Kidney tubule cell (primary cell): ENCODE measurements at regions not wholly inside any gene's neighbourhood (a gene's known extent, or its start where the extent isn't known, plus 50 kb on each side); places are given as distances from the start of the nearest gene placed in this dataset.
"Not testable (repeated sequence)": the region's sequence is repeated elsewhere in the genome, so short reads cannot be mapped to it uniquely, and the experiment has no call there.

Experiments
- DNase-seq: peaks from one replicate; pipeline ENCODE4 v3.0.0-alpha.2; 2018; ENCODE audit warnings: low spot score

GRCh38 chr16:62386411-62386810, 350.2 kb upstream of the CDH8 start:
- DNase-seq: no peak

DNA sequence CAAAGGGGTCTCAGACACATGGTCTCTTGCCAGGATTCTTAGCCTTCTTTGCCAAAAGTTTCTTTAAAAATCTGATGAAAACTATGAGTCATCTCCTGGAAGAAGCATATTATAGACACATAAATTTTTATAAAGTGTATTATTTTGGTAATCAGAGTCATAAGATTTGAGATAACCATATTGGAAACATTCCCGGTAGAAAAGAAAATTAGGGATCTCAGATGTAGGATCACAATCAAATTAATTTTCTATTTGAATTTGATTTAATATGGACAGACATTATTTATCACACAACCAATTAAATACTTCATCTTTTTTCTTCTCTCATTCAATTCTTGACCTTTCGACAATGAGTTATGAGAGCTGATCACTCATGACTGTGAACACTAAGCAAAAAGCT, 347.7 kb upstream of the CDH8 start:
- no peak for DNase-seq

GRCh38 chr16:62370445-62370844, 334.2 kb upstream of the CDH8 start:
- DNase-seq: no peak

- DNase-seq: no peak
These were observed 327.3 kb upstream of the CDH8 start for GRCh38 chr16:62363501-62363900.

- no peak for DNase-seq
These were observed 317.1 kb upstream of the CDH8 start for GRCh38 chr16:62353355-62353754.

DNA sequence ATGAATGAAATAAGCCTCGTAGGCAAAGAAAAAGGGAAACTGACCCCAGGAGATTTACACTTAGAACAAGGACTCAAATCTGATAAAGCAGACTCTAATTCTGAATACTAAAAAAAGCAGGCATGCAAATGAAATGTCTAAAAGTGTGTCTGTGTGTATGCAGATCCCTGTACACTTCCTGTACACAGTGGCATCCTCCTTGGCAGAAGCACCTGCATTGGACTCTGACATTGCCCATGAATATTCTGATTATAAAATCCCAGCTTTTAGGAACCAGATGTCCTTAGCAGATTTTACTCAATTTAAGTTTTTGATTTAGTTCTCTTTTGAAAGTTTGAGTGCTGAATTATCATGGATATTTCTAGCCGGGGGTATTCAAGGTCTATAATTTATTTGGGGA, 306.0 kb upstream of the CDH8 start:
- no peak for DNase-seq

DNA sequence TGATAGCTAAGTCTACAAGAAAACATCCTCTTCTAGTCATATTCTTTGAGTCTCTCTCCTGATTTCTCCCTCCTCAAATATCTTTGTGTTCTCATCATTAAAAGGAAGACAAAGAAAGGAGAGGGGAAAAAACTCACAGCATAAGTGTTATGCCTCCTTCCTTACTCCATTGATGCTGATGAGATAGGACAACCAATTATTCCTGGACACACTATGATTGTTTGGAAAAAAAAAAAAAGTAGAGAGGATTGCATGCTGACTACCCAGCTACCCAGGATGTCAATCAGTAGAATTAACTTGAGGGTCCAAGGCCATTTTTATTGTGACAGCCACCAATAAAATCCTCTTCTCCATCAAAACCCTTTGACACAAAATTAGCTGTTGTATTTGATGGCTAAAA, 299.1 kb upstream of the CDH8 start:
- no peak for DNase-seq

GRCh38 chr16:62321606-62322005, 285.4 kb upstream of the CDH8 start:
- DNase-seq: no peak

GRCh38 chr16:62298600-62298999, 262.4 kb upstream of the CDH8 start:
- no peak for DNase-seq

- no peak for DNase-seq
These were observed 258.2 kb upstream of the CDH8 start for GRCh38 chr16:62294213-62294972.

DNA sequence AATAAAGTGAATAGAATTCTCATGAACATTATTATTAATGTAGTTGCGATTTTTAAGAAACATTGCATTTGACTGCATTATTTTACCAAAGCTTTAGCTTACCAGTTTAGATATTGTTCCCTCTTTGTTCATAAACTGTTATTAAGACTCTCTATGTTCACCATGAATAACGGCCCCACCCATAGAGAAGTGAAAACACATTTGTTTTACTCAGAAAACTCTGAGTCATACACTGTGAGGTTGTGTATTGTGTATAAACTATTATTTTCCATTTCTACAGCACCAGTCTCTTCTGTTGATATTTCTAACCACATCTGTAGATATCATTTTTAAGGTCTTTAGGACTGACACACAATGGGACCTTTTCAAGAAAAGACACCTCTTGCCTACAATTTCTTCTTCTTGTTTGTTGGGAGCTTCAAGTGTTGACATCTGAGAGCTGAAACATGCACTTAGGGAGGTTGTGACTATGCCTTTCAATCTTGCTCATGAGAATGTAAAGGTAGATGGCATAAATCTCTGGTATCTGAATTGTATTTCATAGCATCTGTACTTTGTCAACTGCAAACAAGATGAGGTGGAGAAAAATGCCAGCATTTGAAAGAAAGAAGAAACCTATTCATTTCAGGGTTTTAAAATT, 252.9 kb upstream of the CDH8 start:
- no peak for DNase-seq

DNA sequence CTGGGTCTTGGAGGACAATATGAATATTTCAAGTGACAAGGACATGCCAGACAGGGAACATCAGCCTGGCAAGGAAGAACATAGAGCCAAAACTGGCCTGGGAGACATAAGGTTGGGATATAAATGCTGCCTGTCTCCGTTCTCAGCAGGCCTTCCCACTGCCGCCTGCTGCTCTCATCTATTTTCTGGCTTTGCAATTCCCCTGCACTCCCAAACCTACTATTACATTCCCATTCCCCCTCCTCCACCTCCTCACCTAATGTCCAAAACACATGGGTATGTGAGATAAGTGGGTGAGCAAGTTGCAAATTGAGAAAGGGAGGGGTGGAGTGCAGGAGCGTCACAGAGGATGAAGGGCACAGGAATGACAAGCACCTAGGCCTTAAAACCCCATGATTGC, 244.3 kb upstream of the CDH8 start:
- DNase-seq: no peak

DNA sequence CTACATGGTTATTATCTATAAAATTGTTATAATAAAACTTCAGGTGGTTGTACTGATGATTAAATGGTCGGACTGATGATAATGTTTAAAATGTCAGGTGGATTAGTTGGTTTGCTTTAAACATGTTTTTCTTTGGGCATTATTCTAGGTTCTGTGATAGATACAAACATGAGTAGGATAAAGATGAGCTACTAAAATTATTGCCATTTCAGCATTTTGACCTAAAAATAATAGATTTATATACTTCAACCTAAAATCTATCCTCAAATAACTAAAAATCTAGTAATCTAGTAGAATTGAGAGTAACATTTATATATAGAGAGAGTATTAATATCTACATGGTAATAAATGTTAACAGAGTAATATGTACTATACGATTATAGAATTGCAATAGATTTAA, 241.7 kb upstream of the CDH8 start:
- no peak for DNase-seq

DNA sequence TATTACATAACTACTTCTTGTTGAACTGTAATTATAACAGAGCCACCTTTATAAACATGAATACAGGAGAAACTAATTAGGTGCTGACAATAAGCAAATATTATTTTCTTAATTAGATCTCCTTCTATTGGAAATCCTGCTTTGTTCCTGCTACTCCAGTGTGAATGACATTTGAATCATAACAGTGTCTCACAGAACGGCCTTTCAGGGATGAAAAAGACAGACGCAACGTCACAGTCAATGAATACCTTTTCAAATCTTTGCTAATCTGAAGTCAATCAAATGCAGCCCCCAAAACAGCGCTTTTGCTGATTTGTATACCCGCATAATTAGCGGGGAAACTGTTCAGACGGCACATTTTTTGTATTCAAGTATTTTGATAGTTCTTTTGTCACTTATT, 240.4 kb upstream of the CDH8 start:
- no peak for DNase-seq

GRCh38 chr16:62272035-62272434, 235.8 kb upstream of the CDH8 start:
- no peak for DNase-seq

DNA sequence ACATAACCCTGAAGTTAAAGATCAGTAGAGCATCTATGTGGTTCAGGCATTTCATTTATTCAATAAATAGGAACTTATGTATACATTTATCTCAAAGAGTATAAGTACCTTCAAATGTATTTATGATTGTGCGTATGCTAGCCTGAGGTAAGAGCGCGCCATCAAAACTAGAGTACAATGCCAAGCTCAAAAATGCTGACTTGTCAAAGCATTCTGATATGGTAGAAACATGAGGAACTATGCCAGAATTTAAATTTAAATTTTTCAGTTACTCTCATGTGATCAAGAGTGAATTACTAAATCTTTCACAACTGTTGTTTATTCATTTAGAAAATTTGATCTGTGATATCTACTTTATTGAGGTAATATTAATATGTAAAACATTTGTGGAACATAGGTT, 225.5 kb upstream of the CDH8 start:
- DNase-seq: no peak

GRCh38 chr16:62258931-62259435, 222.7 kb upstream of the CDH8 start:
- DNase-seq: not testable (repeated sequence)

- peak; percentile 6 for DNase-seq
These were observed 220.2 kb upstream of the CDH8 start for GRCh38 chr16:62256406-62256805.

DNA sequence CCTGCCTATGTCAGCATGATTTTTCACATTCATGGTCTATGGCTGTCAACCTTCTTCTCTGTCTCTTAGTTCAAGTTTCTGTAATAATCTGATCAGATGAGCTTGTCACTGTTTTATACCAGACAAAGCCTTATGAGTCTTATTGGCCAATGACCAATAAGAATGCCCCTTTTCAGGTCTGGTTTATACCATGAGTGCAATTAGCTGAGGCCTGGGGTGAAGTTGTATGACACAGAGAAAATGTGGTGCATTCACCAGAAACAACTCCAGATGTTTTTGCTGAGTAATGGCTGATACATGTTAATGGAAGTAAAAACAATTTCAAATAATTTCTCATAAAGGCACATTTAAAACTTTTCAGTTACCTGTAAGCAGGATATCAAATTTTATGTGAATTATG, 218.6 kb upstream of the CDH8 start:
- DNase-seq: no peak

- no peak for DNase-seq
These were observed 218.1 kb upstream of the CDH8 start for GRCh38 chr16:62254372-62254771.

- no peak for DNase-seq
These were observed 217.7 kb upstream of the CDH8 start for GRCh38 chr16:62253966-62254365.

DNA sequence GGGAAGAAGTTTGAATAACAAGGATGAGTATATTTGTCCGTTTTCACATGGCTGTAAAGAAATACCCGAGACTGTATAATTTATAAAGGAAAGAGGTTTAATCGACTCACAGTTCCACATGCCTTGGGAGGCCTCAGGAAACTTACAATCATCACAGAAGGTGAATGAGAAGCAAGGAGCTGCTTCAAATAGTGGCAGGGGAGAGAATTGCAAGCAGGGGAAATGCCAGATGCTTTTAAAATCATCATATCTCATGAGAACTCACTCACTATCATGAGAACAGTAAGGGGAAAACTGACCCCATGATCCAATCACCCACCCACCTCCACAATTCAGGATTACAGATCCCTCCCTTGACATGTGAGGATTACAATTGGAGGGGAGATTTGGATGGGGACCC, 212.8 kb upstream of the CDH8 start:
- no peak for DNase-seq

DNA sequence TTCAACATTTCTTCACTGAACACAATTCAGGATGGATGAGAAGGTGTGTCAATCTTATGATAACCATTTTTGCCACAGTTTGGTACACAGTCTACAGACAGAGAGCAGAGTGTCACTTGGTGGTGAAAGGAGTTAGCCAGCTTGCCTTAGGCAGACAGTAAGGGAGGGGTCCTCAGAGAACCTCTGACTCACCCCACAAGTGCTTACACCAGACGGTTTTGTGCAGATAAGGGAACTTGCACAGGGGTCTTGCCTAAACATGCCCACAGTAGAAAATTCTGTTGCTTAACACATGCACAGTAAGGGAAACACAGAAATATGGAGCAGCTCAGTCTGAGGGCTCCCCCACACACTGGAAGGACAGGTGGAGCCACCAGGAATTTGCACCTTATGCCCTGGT, 204.5 kb upstream of the CDH8 start:
- no peak for DNase-seq

DNA sequence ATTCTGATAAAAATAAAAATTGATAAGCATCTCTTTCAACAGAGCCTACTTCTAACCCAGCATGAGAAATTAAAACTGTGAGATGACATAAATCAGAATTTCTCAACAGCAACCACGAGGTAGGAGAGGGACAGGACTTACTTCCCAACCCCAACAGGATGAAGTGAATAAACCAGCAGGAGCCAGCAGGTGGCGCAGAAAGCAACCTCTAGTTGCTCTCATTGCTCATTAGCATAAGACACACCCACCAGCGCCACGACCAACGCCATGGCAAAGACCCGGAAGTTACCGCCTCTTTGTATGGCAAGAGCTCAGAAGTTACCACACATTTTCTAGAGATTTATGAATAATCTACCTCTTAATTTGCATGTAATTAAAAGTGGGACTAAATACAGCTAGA, 189.4 kb upstream of the CDH8 start:
- peak; percentile 67 for DNase-seq
